Astrocyte (in vitro differentiated cells and primary cell): ENCODE measurements at regions not wholly inside any gene's neighbourhood (a gene's known extent, or its start where the extent isn't known, plus 50 kb on each side); places are given as distances from the start of the nearest gene placed in this dataset.

Experiments used
- DNase-seq: peaks from one replicate; pipeline ENCODE4 v3.0.0-alpha.2; 2010; ENCODE audit warnings: low read depth
- FAIRE-seq: peaks from 2 replicates; lab custom pipeline; 2011; peaks lifted over from hg19 to GRCh38; lab: Jason Lieb, UNC
- H2AFZ ChIP-seq: 2 replicates; pipeline ENCODE4 v1.6.0; 2012; ENCODE audit warnings: low read depth, low read length, inconsistent platforms
- H3K27ac ChIP-seq: 2 replicates; pipeline ENCODE4 v1.5.1; 2011; ENCODE audit warnings: low read depth, low read length, inconsistent platforms
- H3K27me3 ChIP-seq: 2 replicates; pipeline ENCODE4 v1.6.0; 2011; ENCODE audit warnings: low read length, inconsistent platforms; ENCODE audit not compliant: insufficient read depth
- H3K36me3 ChIP-seq: 2 replicates; pipeline ENCODE4 v1.5.1; 2011; ENCODE audit warnings: low read length, inconsistent platforms; ENCODE audit not compliant: insufficient read depth
- H3K4me1 ChIP-seq: 2 replicates; pipeline ENCODE4 v1.5.1; 2011; ENCODE audit warnings: low read length, inconsistent platforms; ENCODE audit not compliant: insufficient read depth
- H3K4me2 ChIP-seq: 2 replicates; pipeline ENCODE4 v1.6.0; 2012; ENCODE audit warnings: low read length, inconsistent platforms
- H3K4me3 ChIP-seq: 2 replicates; pipeline ENCODE4 v1.5.1; 2011; ENCODE audit warnings: low read depth, mild to moderate bottlenecking, low read length, inconsistent platforms; ENCODE audit not compliant: insufficient read depth
- H3K79me2 ChIP-seq: 2 replicates; pipeline ENCODE4 v1.6.0; 2012; ENCODE audit warnings: mild to moderate bottlenecking, low read length, inconsistent platforms; ENCODE audit not compliant: insufficient read depth
- H3K9ac ChIP-seq: 2 replicates; pipeline ENCODE4 v1.6.0; 2012; ENCODE audit warnings: mild to moderate bottlenecking, low read length, inconsistent platforms
- H3K9me3 ChIP-seq: 2 replicates; pipeline ENCODE4 v1.5.1; 2012; ENCODE audit warnings: low read depth, mild to moderate bottlenecking, low read length, inconsistent platforms; ENCODE audit not compliant: insufficient read depth
- H4K20me1 ChIP-seq: 2 replicates; pipeline ENCODE4 v1.6.0; 2012; ENCODE audit warnings: low read length, inconsistent platforms; ENCODE audit not compliant: insufficient read depth
- H3K27ac Mint-ChIP-seq: one replicate; pipeline ENCODE4 v1.8.0; 2021; ENCODE audit warnings: mild to moderate bottlenecking, mixed read lengths; ENCODE audit not compliant: unreplicated experiment
- H3K27me3 Mint-ChIP-seq: one replicate; pipeline ENCODE4 v1.8.0; 2021; ENCODE audit warnings: low read depth, mixed read lengths; ENCODE audit not compliant: unreplicated experiment
- H3K36me3 Mint-ChIP-seq: one replicate; pipeline ENCODE4 v1.8.0; 2021; ENCODE audit warnings: low read depth, mixed read lengths; ENCODE audit not compliant: unreplicated experiment
- H3K4me1 Mint-ChIP-seq: one replicate; pipeline ENCODE4 v1.8.0; 2021; ENCODE audit warnings: low read depth, mixed read lengths; ENCODE audit not compliant: unreplicated experiment
- H3K4me3 Mint-ChIP-seq: one replicate; pipeline ENCODE4 v1.8.0; 2021; ENCODE audit warnings: mild to moderate bottlenecking, moderate library complexity, mixed read lengths; ENCODE audit not compliant: unreplicated experiment
- H3K9me3 Mint-ChIP-seq: one replicate; pipeline ENCODE4 v1.8.0; 2021; ENCODE audit warnings: mild to moderate bottlenecking, mixed read lengths; ENCODE audit not compliant: unreplicated experiment
- EZH2 ChIP-seq: IDR thresholded peaks from 2 replicates; pipeline ENCODE4 v1.6.1; 2012; ENCODE audit warnings: mild to moderate bottlenecking, low read length, inconsistent platforms; ENCODE audit not compliant: insufficient read depth
- TF ChIP-seq, protein P1 (sequence below): IDR thresholded peaks from 2 replicates; pipeline ENCODE4 v1.5.1; 2011; ENCODE audit warnings: low read depth, mild to moderate bottlenecking, inconsistent platforms, low read length, moderate library complexity; ENCODE audit not compliant: insufficient read depth

DNA sequence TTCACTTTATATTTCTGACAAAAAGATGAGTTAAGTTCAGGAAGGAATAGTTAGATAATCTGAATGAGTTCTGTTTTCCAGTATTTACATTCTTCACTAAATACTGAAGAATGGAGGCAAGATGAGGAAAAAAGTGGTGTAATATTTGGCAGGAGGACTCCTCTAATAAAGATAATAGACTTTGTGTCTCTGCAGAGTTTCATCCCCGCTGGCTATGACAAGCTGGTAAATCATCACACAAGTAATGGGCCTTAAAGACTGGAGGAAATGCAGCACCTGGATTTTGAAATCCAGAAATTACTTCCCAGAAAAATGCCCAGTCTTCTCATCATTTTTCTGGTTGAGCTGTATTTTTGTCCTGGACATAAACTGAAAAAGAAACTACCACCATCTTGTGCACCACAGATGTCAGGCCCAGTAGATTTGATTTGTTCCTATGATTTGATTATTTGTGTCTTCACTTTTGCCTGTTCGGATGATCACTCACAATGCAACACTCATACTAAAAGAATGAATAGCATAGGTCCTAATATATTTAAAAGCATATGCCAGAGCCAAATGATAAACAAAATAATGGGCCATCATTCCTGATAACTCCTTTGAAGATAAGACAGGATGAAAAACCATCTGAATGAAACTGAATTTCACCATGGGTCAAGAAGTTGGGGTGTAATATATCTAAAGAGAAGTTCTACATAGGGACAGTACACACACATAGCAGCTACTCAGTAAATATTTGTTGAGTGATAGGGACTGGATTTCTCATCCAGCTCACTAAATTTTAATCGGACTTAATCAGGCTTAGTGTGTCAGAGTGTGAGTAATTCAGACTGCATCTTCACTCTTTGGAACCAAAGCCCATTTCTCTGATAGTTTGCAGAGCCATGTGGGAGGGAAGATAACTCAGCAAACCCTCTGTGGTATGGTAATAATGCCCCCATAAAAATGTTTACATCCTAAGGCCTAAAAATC lies 200.5 kb downstream of the HINT1 start:
- TF ChIP-seq EZH2 = no peak
- TF ChIP-seq, protein P1, sequence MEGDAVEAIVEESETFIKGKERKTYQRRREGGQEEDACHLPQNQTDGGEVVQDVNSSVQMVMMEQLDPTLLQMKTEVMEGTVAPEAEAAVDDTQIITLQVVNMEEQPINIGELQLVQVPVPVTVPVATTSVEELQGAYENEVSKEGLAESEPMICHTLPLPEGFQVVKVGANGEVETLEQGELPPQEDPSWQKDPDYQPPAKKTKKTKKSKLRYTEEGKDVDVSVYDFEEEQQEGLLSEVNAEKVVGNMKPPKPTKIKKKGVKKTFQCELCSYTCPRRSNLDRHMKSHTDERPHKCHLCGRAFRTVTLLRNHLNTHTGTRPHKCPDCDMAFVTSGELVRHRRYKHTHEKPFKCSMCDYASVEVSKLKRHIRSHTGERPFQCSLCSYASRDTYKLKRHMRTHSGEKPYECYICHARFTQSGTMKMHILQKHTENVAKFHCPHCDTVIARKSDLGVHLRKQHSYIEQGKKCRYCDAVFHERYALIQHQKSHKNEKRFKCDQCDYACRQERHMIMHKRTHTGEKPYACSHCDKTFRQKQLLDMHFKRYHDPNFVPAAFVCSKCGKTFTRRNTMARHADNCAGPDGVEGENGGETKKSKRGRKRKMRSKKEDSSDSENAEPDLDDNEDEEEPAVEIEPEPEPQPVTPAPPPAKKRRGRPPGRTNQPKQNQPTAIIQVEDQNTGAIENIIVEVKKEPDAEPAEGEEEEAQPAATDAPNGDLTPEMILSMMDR = no peak
- Mint-ChIP-seq H3K4me1 (peaks cover 10% of the 10 kb centered on the region), H3K4me3 (no peak overlapping the region), H3K36me3 (no peaks in the 10 kb centered on the region), H3K9me3 (peaks cover 2% of the 10 kb centered on the region), H3K27ac (no peak overlapping the region), H3K27me3 (no peaks in the 10 kb centered on the region)
- H3K27me3 ChIP-seq = no peaks in the 10 kb centered on the region
- DNase-seq = peak; percentile 12
- H3K9ac ChIP-seq = no peak overlapping the region
- no peaks in the 10 kb centered on the region for H4K20me1 ChIP-seq
- no peaks in the 10 kb centered on the region for H3K36me3 ChIP-seq
- no peak overlapping the region for H3K27ac ChIP-seq
- no peaks in the 10 kb centered on the region for H3K4me1 ChIP-seq
- H2AFZ ChIP-seq = no peak overlapping the region
- H3K4me2 ChIP-seq = no peak overlapping the region
- no peak for FAIRE-seq
- no peak overlapping the region for H3K4me3 ChIP-seq
- H3K9me3 ChIP-seq = no peaks in the 10 kb centered on the region
- H3K79me2 ChIP-seq = no peaks in the 10 kb centered on the region

DNA sequence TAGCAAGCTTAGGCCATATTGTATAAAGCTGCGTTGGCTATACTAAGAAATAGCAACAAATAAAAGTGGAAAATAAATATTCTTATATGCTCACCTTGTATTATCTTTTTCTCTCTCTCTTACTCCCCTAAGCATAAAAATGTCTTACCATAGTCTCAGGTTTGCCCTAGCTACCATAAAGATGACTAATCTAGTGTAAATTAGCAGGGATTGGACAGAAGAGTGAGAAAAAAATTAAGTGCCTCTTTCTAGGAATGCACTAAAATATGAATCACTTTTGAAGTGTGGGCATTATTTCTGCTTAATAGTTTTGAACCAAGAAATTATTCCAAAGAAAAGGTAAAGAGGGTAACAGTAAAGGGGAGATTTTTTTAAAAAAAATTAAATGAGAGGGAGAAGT lies 201.3 kb downstream of the HINT1 start:
- Mint-ChIP-seq H3K4me1 (peaks cover 10% of the 10 kb centered on the region), H3K4me3 (no peak overlapping the region), H3K36me3 (no peaks in the 10 kb centered on the region), H3K27ac (no peak overlapping the region), H3K27me3 (no peaks in the 10 kb centered on the region), H3K9me3 (peaks cover 3% of the 10 kb centered on the region)
- no peak overlapping the region for H2AFZ ChIP-seq
- no peak overlapping the region for H3K27ac ChIP-seq
- no peaks in the 10 kb centered on the region for H3K79me2 ChIP-seq
- FAIRE-seq (no peak), DNase-seq (peak; percentile 40)
- H3K9ac ChIP-seq = no peak overlapping the region
- H3K9me3 ChIP-seq = no peaks in the 10 kb centered on the region
- no peak for TF ChIP-seq EZH2
- TF ChIP-seq, protein P1 = no peak
- no peak overlapping the region for H3K4me2 ChIP-seq
- H3K27me3 ChIP-seq = no peaks in the 10 kb centered on the region
- H4K20me1 ChIP-seq = no peaks in the 10 kb centered on the region
- no peak overlapping the region for H3K4me3 ChIP-seq
- H3K36me3 ChIP-seq = no peaks in the 10 kb centered on the region
- H3K4me1 ChIP-seq = no peaks in the 10 kb centered on the region

DNA sequence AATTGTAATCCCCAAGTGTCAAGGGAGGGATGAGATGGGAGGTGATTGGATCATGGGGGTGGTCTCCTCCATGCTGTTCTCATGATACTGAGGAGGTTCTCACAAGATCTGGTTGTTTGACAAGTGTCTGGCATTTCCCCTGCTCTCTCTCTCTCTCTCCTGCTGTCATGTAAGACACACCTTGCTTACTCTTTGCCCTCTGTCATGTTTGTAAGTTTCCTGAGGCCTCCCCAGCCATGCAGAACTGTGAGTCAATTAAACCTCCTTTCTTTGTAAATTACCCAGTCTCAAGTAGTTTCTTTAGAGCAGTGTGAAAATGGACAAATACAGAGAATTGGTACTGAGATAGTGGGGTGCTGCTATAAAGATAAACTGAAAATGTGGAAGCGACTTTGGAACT lies 207.9 kb downstream of the HINT1 start:
- Mint-ChIP-seq H3K4me3 (no peak overlapping the region), H3K27me3 (no peaks in the 10 kb centered on the region), H3K4me1 (peaks cover 13% of the 10 kb centered on the region), H3K27ac (no peak overlapping the region), H3K9me3 (peaks cover 6% of the 10 kb centered on the region), H3K36me3 (no peaks in the 10 kb centered on the region)
- Histone ChIP-seq H3K27ac (no peak overlapping the region), H3K4me2 (no peak overlapping the region), H4K20me1 (no peaks in the 10 kb centered on the region), H3K9me3 (no peaks in the 10 kb centered on the region), H3K9ac (no peak overlapping the region), H2AFZ (no peak overlapping the region), H3K4me1 (no peaks in the 10 kb centered on the region), H3K36me3 (no peaks in the 10 kb centered on the region), H3K27me3 (no peaks in the 10 kb centered on the region), H3K79me2 (no peaks in the 10 kb centered on the region), H3K4me3 (no peak overlapping the region)
- no peak for FAIRE-seq
- DNase-seq = no peak
- no peak for TF ChIP-seq EZH2
- TF ChIP-seq, protein P1 = no peak
